T-helper 2 cell treated with Interferon-gamma antibody and Interleukin-4, amounts not matched to agents 5 μg/mL and 100 μg/mL, for 36 hours (primary cell): ENCODE measurements at regions not wholly inside any gene's neighbourhood (a gene's known extent, or its start where the extent isn't known, plus 50 kb on each side); places are given as distances from the start of the nearest gene placed in this dataset.
"Not testable (repeated sequence)": the region's sequence is repeated elsewhere in the genome, so short reads cannot be mapped to it uniquely, and the experiment has no call there.

Source experiments
- DNase-seq: peaks from one replicate; pipeline ENCODE4 v3.0.0; 2021; ENCODE audit warnings: low spot score
- H3K27ac Mint-ChIP-seq: one replicate; pipeline ENCODE4 v1.8.0; 2021; ENCODE audit warnings: mild to moderate bottlenecking, mixed read lengths
- H3K27me3 Mint-ChIP-seq: one replicate; pipeline ENCODE4 v1.8.0; 2021; ENCODE audit warnings: low read depth, mixed read lengths
- H3K36me3 Mint-ChIP-seq: one replicate; pipeline ENCODE4 v1.8.0; 2021; ENCODE audit warnings: low read depth, mixed read lengths
- H3K4me1 Mint-ChIP-seq: one replicate; pipeline ENCODE4 v1.8.0; 2021; ENCODE audit warnings: low read depth, mixed read lengths
- H3K4me3 Mint-ChIP-seq: one replicate; pipeline ENCODE4 v1.8.0; 2022; ENCODE audit warnings: mild to moderate bottlenecking, moderate library complexity, mixed read lengths
- H3K9me3 Mint-ChIP-seq: one replicate; pipeline ENCODE4 v1.8.0; 2021; ENCODE audit warnings: mixed read lengths

GRCh38 chr2:131584380-131584779 is 56.7 kb downstream of the CCDC74A start:
- H3K27ac Mint-ChIP-seq = no peak overlapping the region
- no peaks in the 10 kb centered on the region for H3K4me1 Mint-ChIP-seq
- H3K4me3 Mint-ChIP-seq = no peak overlapping the region
- H3K9me3 Mint-ChIP-seq = no peaks in the 10 kb centered on the region
- H3K27me3 Mint-ChIP-seq = peaks cover 4% of the 10 kb centered on the region
- no peaks in the 10 kb centered on the region for H3K36me3 Mint-ChIP-seq
- DNase-seq = no peak

- Mint-ChIP-seq H3K4me3 (no peak overlapping the region), H3K27me3 (peaks cover 4% of the 10 kb centered on the region), H3K9me3 (no peaks in the 10 kb centered on the region), H3K36me3 (no peaks in the 10 kb centered on the region), H3K27ac (no peak overlapping the region), H3K4me1 (no peaks in the 10 kb centered on the region)
- DNase-seq = no peak
Measured at GRCh38 chr2:131584940-131585339, 57.3 kb downstream of the CCDC74A start.

GRCh38 chr2:131588152-131588873 is 60.6 kb downstream of the CCDC74A start:
- Mint-ChIP-seq H3K27ac (no peak overlapping the region), H3K4me3 (no peak overlapping the region), H3K4me1 (no peaks in the 10 kb centered on the region), H3K9me3 (no peaks in the 10 kb centered on the region), H3K27me3 (peaks cover 2% of the 10 kb centered on the region), H3K36me3 (no peaks in the 10 kb centered on the region)
- DNase-seq = no peak

GRCh38 chr2:131589126-131589525 is 61.4 kb downstream of the CCDC74A start:
- H3K36me3 Mint-ChIP-seq, H3K27me3 Mint-ChIP-seq, DNase-seq, H3K27ac Mint-ChIP-seq, H3K9me3 Mint-ChIP-seq, H3K4me1 Mint-ChIP-seq, H3K4me3 Mint-ChIP-seq: not testable (repeated sequence)

- H3K36me3 Mint-ChIP-seq = no peaks in the 10 kb centered on the region
- no peak overlapping the region for H3K27ac Mint-ChIP-seq
- no peaks in the 10 kb centered on the region for H3K4me1 Mint-ChIP-seq
- peaks cover 9% of the 10 kb centered on the region for H3K27me3 Mint-ChIP-seq
- DNase-seq = no peak
- H3K4me3 Mint-ChIP-seq = no peak overlapping the region
- H3K9me3 Mint-ChIP-seq = no peaks in the 10 kb centered on the region
Measured at GRCh38 chr2:131590366-131590765, 62.7 kb downstream of the CCDC74A start.

GRCh38 chr2:131590896-131591295 is 63.2 kb downstream of the CCDC74A start:
- H3K4me1 Mint-ChIP-seq = no peaks in the 10 kb centered on the region
- peaks cover 11% of the 10 kb centered on the region for H3K27me3 Mint-ChIP-seq
- H3K27ac Mint-ChIP-seq = no peak overlapping the region
- no peaks in the 10 kb centered on the region for H3K36me3 Mint-ChIP-seq
- H3K4me3 Mint-ChIP-seq = no peak overlapping the region
- DNase-seq = no peak
- H3K9me3 Mint-ChIP-seq = no peaks in the 10 kb centered on the region

- H3K27ac Mint-ChIP-seq, H3K4me3 Mint-ChIP-seq, DNase-seq, H3K36me3 Mint-ChIP-seq, H3K4me1 Mint-ChIP-seq, H3K9me3 Mint-ChIP-seq: not testable (repeated sequence)
- H3K27me3 Mint-ChIP-seq = peaks cover 15% of the 10 kb centered on the region
Measured at GRCh38 chr2:131596561-131596960, 68.9 kb downstream of the CCDC74A start.

- not testable (repeated sequence) for H3K9me3 Mint-ChIP-seq, DNase-seq, H3K4me3 Mint-ChIP-seq, H3K27ac Mint-ChIP-seq, H3K4me1 Mint-ChIP-seq, H3K27me3 Mint-ChIP-seq, H3K36me3 Mint-ChIP-seq
Measured at GRCh38 chr2:131602444-131602843, 74.8 kb downstream of the CCDC74A start.

- not testable (repeated sequence) for H3K36me3 Mint-ChIP-seq, H3K27ac Mint-ChIP-seq, H3K9me3 Mint-ChIP-seq, DNase-seq, H3K4me3 Mint-ChIP-seq, H3K27me3 Mint-ChIP-seq, H3K4me1 Mint-ChIP-seq
Measured at GRCh38 chr2:131604652-131605051, 77.0 kb downstream of the CCDC74A start.

GRCh38 chr2:131606366-131606765 is 78.7 kb downstream of the CCDC74A start:
- H3K27me3 Mint-ChIP-seq, DNase-seq, H3K36me3 Mint-ChIP-seq, H3K27ac Mint-ChIP-seq, H3K4me3 Mint-ChIP-seq, H3K4me1 Mint-ChIP-seq, H3K9me3 Mint-ChIP-seq: not testable (repeated sequence)

GRCh38 chr2:131607056-131607455 is 79.4 kb downstream of the CCDC74A start:
- H3K9me3 Mint-ChIP-seq, H3K27ac Mint-ChIP-seq: not testable (repeated sequence)

GRCh38 chr2:131614539-131614938 is 86.9 kb downstream of the CCDC74A start:
- not testable (repeated sequence) for H3K4me3 Mint-ChIP-seq, H3K27me3 Mint-ChIP-seq, H3K27ac Mint-ChIP-seq, H3K36me3 Mint-ChIP-seq, H3K4me1 Mint-ChIP-seq, H3K9me3 Mint-ChIP-seq, DNase-seq

More at GRCh38 chr2:131607056-131607455, 79.4 kb downstream of the CCDC74A start:
- H3K4me1 Mint-ChIP-seq, H3K36me3 Mint-ChIP-seq, DNase-seq, H3K27me3 Mint-ChIP-seq, H3K4me3 Mint-ChIP-seq: not testable (repeated sequence)

- not testable (repeated sequence) for H3K27ac Mint-ChIP-seq, DNase-seq, H3K36me3 Mint-ChIP-seq, H3K27me3 Mint-ChIP-seq, H3K4me3 Mint-ChIP-seq, H3K9me3 Mint-ChIP-seq, H3K4me1 Mint-ChIP-seq
Measured at GRCh38 chr2:131618320-131618719, 90.6 kb downstream of the CCDC74A start.

- H3K27ac Mint-ChIP-seq, DNase-seq, H3K36me3 Mint-ChIP-seq, H3K4me1 Mint-ChIP-seq, H3K9me3 Mint-ChIP-seq, H3K4me3 Mint-ChIP-seq, H3K27me3 Mint-ChIP-seq: not testable (repeated sequence)
Measured at GRCh38 chr2:131622874-131623273, 95.2 kb downstream of the CCDC74A start.

GRCh38 chr2:131626011-131626410 is 98.3 kb downstream of the CCDC74A start:
- H3K9me3 Mint-ChIP-seq, H3K4me1 Mint-ChIP-seq, H3K27ac Mint-ChIP-seq, DNase-seq, H3K36me3 Mint-ChIP-seq, H3K4me3 Mint-ChIP-seq, H3K27me3 Mint-ChIP-seq: not testable (repeated sequence)
